SU-DHL-6 (cell line): ENCODE measurements at regions not wholly inside any gene's neighbourhood (a gene's known extent, or its start where the extent isn't known, plus 50 kb on each side); places are given as distances from the start of the nearest gene placed in this dataset.

Source experiments
- H2AFZ ChIP-seq: fragments of 200-600 bp; sonication (generic); 2 replicates; pipeline ENCODE4 v1.6.1; 2014; ENCODE audit warnings: low read depth, mild to moderate bottlenecking, moderate library complexity, mixed read lengths, antibody characterized with exemption, low read length; ENCODE audit not compliant: severe bottlenecking
- H3F3A ChIP-seq: fragments of 200-600 bp; shearing (Covaris generic); 2 replicates; pipeline ENCODE4 v1.6.0; 2016; ENCODE audit warnings: antibody characterized with exemption, mild to moderate bottlenecking; ENCODE audit not compliant: insufficient read depth
- H3K27ac ChIP-seq: fragments of 200-600 bp; sonication (generic); 2 replicates; pipeline ENCODE4 v1.5.1; 2016; ENCODE audit warnings: low read depth, mild to moderate bottlenecking, low read length, moderate library complexity, mixed read lengths
- H3K27me3 ChIP-seq: fragments of 200-600 bp; sonication (generic), shearing (Covaris generic); 2 replicates; pipeline ENCODE4 v1.6.0; 2014; ENCODE audit warnings: mild to moderate bottlenecking, low read length
- H3K36me3 ChIP-seq: fragments of 200-600 bp; sonication (generic); 2 replicates; pipeline ENCODE4 v1.6.1; 2014; ENCODE audit warnings: mild to moderate bottlenecking, low read length, mixed read lengths
- H3K4me2 ChIP-seq: fragments of 300-600, 200-600 bp; shearing (Covaris generic), sonication (generic); 2 replicates; pipeline ENCODE4 v1.6.0; 2014; ENCODE audit warnings: low read length, low read depth, mild to moderate bottlenecking; ENCODE audit not compliant: poor library complexity, severe bottlenecking
- H3K4me3 ChIP-seq: fragments of 200-600 bp; sonication (generic); 2 replicates; pipeline ENCODE4 v1.5.1; 2014; ENCODE audit warnings: antibody characterized with exemption, low read length, mild to moderate bottlenecking, mixed read lengths; ENCODE audit not compliant: insufficient read depth, poor library complexity, severe bottlenecking
- H3K79me2 ChIP-seq: fragments of 200-600 bp; sonication (generic); 2 replicates; pipeline ENCODE4 v1.6.1; 2014; ENCODE audit warnings: mild to moderate bottlenecking, low read length, moderate library complexity; ENCODE audit not compliant: insufficient read depth
- H3K9ac ChIP-seq: fragments of 200-600 bp; sonication (generic); 2 replicates; pipeline ENCODE4 v1.7.0; 2014; ENCODE audit warnings: mild to moderate bottlenecking, low read length
- H3K9me2 ChIP-seq: fragments of 200-600 bp; sonication (generic); replicated peaks from 2 replicates; pipeline ENCODE4 v1.6.1; 2014; ENCODE audit warnings: low read length; ENCODE audit not compliant: insufficient read depth
- H3K9me3 ChIP-seq: fragments of 200-600 bp; sonication (generic); 2 replicates; pipeline ENCODE4 v1.6.1; 2014; ENCODE audit warnings: low read length, mixed read lengths; ENCODE audit not compliant: insufficient read depth
- H4K20me1 ChIP-seq: fragments of 200-600 bp; sonication (generic); 2 replicates; pipeline ENCODE4 v1.6.1; 2014; ENCODE audit warnings: low read depth, mild to moderate bottlenecking, antibody characterized with exemption, low read length, moderate library complexity, mixed read lengths
- EZH2phosphoT487 ChIP-seq: fragments of 200-600 bp; sonication (generic), shearing (Covaris generic); conservative IDR thresholded peaks from 2 replicates; pipeline ENCODE4 v1.6.1; 2018; ENCODE audit warnings: mild to moderate bottlenecking, antibody characterized with exemption, low read length, moderate library complexity, mixed read lengths
- TF ChIP-seq, protein P1 (sequence below): fragments of 200-600 bp; sonication (generic); IDR thresholded peaks from one replicate; pipeline ENCODE4 v1.5.1; 2017; ENCODE audit warnings: antibody characterized with exemption, mild to moderate bottlenecking, low read length, moderate library complexity; ENCODE audit not compliant: insufficient read depth, poor library complexity, severe bottlenecking

DNA sequence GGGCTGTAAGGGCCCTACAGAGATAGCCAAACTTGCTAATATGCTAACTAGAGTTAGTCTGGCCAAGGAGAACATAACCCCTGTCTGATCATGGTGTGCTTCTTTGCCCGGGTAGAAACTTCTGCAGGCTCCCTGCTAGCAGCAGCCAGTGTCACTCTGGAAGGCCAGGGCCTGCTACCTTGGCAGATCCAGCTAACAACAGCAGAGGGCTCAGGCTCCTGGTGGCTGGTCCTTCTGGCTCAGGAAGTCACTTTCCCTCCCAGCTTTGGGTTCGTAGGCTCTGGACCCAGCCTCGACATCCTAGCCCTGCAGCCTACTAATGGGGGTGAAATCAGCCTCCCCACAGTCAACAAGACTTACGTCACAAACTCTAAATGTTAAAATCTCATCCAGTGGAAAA is 373.7 kb upstream of the RGMA start:
- Histone ChIP-seq H3K4me2 (no peak overlapping the region), H4K20me1 (no peaks in the 10 kb centered on the region), H3K27ac (no peak overlapping the region), H3K27me3 (no peaks in the 10 kb centered on the region), H3K9me3 (no peaks in the 10 kb centered on the region), H3F3A (no peaks in the 10 kb centered on the region), H3K4me3 (no peak overlapping the region), H3K9ac (no peak overlapping the region), H3K79me2 (no peaks in the 10 kb centered on the region), H3K36me3 (no peaks in the 10 kb centered on the region), H3K9me2 (no peaks in the 10 kb centered on the region), H2AFZ (no peak overlapping the region)
- no peak for TF ChIP-seq EZH2phosphoT487
- TF ChIP-seq, protein P1, sequence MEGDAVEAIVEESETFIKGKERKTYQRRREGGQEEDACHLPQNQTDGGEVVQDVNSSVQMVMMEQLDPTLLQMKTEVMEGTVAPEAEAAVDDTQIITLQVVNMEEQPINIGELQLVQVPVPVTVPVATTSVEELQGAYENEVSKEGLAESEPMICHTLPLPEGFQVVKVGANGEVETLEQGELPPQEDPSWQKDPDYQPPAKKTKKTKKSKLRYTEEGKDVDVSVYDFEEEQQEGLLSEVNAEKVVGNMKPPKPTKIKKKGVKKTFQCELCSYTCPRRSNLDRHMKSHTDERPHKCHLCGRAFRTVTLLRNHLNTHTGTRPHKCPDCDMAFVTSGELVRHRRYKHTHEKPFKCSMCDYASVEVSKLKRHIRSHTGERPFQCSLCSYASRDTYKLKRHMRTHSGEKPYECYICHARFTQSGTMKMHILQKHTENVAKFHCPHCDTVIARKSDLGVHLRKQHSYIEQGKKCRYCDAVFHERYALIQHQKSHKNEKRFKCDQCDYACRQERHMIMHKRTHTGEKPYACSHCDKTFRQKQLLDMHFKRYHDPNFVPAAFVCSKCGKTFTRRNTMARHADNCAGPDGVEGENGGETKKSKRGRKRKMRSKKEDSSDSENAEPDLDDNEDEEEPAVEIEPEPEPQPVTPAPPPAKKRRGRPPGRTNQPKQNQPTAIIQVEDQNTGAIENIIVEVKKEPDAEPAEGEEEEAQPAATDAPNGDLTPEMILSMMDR: no peak

DNA sequence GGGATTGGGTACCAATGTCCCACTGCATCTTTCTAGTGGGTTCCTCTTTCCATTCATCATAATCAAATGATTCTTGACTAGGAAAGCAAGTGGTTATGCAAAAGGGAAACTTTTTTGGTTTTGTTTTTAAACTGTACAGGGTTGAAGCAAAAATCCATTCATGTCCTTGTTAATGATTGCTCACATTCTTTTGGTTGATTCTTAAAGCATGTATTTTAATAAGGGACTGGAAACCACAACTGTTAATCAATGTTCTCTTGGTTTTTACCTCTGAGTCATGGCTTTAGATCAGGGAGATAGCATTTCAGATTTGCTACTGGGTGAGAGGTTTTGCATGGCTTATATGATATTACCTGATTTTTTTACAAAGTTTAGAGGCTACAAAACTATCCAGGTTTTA is 371.7 kb upstream of the RGMA start:
- TF ChIP-seq, protein P1: no peak
- TF ChIP-seq EZH2phosphoT487: no peak
- no peaks in the 10 kb centered on the region for H3K9me3 ChIP-seq
- H3F3A ChIP-seq: no peaks in the 10 kb centered on the region
- no peak overlapping the region for H3K4me3 ChIP-seq
- H3K4me2 ChIP-seq: no peak overlapping the region
- H3K9ac ChIP-seq: no peak overlapping the region
- H2AFZ ChIP-seq: no peak overlapping the region
- no peaks in the 10 kb centered on the region for H4K20me1 ChIP-seq
- no peaks in the 10 kb centered on the region for H3K9me2 ChIP-seq
- no peak overlapping the region for H3K27ac ChIP-seq
- no peaks in the 10 kb centered on the region for H3K36me3 ChIP-seq
- H3K79me2 ChIP-seq: no peaks in the 10 kb centered on the region
- H3K27me3 ChIP-seq: no peaks in the 10 kb centered on the region

GRCh38 chr15:93459396-93459795 is 370.4 kb upstream of the RGMA start:
- H3K9me2 ChIP-seq: no peaks in the 10 kb centered on the region
- TF ChIP-seq EZH2phosphoT487: no peak
- TF ChIP-seq, protein P1: no peak
- H3F3A ChIP-seq: no peaks in the 10 kb centered on the region

More at GRCh38 chr15:93459396-93459795, 370.4 kb upstream of the RGMA start:
- H3K4me3 ChIP-seq: no peak overlapping the region
- no peaks in the 10 kb centered on the region for H3K36me3 ChIP-seq
- H2AFZ ChIP-seq: no peak overlapping the region
- no peaks in the 10 kb centered on the region for H3K79me2 ChIP-seq
- no peak overlapping the region for H3K4me2 ChIP-seq
- no peaks in the 10 kb centered on the region for H3K27me3 ChIP-seq
- no peak overlapping the region for H3K9ac ChIP-seq
- H3K9me3 ChIP-seq: no peaks in the 10 kb centered on the region
- H3K27ac ChIP-seq: no peak overlapping the region
- no peaks in the 10 kb centered on the region for H4K20me1 ChIP-seq
